ENCODE measurements at regions not wholly inside any gene's neighbourhood (a gene's known extent, or its start where the extent isn't known, plus 50 kb on each side); places are given as distances from the start of the nearest gene placed in this dataset.

DNA sequence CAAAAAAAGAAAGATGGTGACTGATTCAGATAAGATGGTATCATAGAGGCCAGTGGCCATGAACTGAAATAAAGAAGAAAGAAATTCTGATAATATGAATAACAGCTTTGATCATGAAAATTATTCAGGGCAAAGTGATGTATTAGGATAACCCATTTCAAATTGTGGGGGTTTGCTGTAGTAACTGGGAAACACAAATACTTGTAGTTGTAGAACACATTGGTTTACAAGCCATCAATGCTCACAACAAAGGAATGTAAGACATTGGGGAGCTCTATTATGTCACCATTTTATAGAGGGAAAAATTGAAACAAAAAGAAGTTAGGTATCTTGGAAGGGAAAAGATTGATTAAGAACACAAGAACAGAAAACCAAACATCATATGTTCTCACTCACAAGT, 140.4 kb upstream of the FRMD6 start:
- no peaks in the 10 kb centered on the region for H3F3A ChIP-seq (ENCODE audit: low read depth)
- no peak overlapping the region for H2AFZ ChIP-seq (ENCODE audit: low read length)
- no peaks in the 10 kb centered on the region for H4K20me1 ChIP-seq (ENCODE audit: insufficient read depth, low read length, poor library complexity, severe bottlenecking)
- H3K4me3 ChIP-seq (ENCODE audit: low read length, poor library complexity, severe bottlenecking): no peak overlapping the region
- H3K4me1 ChIP-seq (ENCODE audit: insufficient read depth, low read length, poor library complexity, severe bottlenecking): no peaks in the 10 kb centered on the region
- H3K79me2 ChIP-seq (ENCODE audit: insufficient read depth, low read length): no peaks in the 10 kb centered on the region
- no peaks in the 10 kb centered on the region for H3K9me2 ChIP-seq (replicated peaks; ENCODE audit: low read depth, low read length)
- TF ChIP-seq, protein P1, sequence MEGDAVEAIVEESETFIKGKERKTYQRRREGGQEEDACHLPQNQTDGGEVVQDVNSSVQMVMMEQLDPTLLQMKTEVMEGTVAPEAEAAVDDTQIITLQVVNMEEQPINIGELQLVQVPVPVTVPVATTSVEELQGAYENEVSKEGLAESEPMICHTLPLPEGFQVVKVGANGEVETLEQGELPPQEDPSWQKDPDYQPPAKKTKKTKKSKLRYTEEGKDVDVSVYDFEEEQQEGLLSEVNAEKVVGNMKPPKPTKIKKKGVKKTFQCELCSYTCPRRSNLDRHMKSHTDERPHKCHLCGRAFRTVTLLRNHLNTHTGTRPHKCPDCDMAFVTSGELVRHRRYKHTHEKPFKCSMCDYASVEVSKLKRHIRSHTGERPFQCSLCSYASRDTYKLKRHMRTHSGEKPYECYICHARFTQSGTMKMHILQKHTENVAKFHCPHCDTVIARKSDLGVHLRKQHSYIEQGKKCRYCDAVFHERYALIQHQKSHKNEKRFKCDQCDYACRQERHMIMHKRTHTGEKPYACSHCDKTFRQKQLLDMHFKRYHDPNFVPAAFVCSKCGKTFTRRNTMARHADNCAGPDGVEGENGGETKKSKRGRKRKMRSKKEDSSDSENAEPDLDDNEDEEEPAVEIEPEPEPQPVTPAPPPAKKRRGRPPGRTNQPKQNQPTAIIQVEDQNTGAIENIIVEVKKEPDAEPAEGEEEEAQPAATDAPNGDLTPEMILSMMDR (conservative IDR thresholded peaks at IDR 0.05; ENCODE audit: low read length): no peak
- TF ChIP-seq EZH2phosphoT487 (IDR thresholded peaks at IDR 0.05; ENCODE audit: borderline replicate concordance): no peak
- no peak overlapping the region for H3K9ac ChIP-seq (ENCODE audit: low read depth, low read length, poor library complexity, severe bottlenecking)
- H3K27me3 ChIP-seq (ENCODE audit: insufficient read depth, low read length, poor library complexity, severe bottlenecking): no peaks in the 10 kb centered on the region
- no peaks in the 10 kb centered on the region for H3K36me3 ChIP-seq (ENCODE audit: insufficient read depth, low read length)
- H3K4me2 ChIP-seq (ENCODE audit: low read depth, low read length, poor library complexity, severe bottlenecking): no peak overlapping the region
- H3K9me3 ChIP-seq (ENCODE audit: insufficient read depth, low read depth, low read length): no peaks in the 10 kb centered on the region

GRCh38 chr14:51512316-51512715, 139.4 kb upstream of the FRMD6 start:
- TF ChIP-seq, protein P1 (conservative IDR thresholded peaks at IDR 0.05; ENCODE audit: low read length): no peak
- no peak for TF ChIP-seq EZH2phosphoT487 (IDR thresholded peaks at IDR 0.05; ENCODE audit: borderline replicate concordance)
- H3K9me2 ChIP-seq (replicated peaks; ENCODE audit: low read depth, low read length): no peaks in the 10 kb centered on the region
- H3K9ac ChIP-seq (ENCODE audit: low read depth, low read length, poor library complexity, severe bottlenecking): no peak overlapping the region
- H4K20me1 ChIP-seq (ENCODE audit: insufficient read depth, low read length, poor library complexity, severe bottlenecking): no peaks in the 10 kb centered on the region
- no peaks in the 10 kb centered on the region for H3F3A ChIP-seq (ENCODE audit: low read depth)
- no peak overlapping the region for H3K4me3 ChIP-seq (ENCODE audit: low read length, poor library complexity, severe bottlenecking)
- no peaks in the 10 kb centered on the region for H3K27me3 ChIP-seq (ENCODE audit: insufficient read depth, low read length, poor library complexity, severe bottlenecking)
- no peak overlapping the region for H3K4me2 ChIP-seq (ENCODE audit: low read depth, low read length, poor library complexity, severe bottlenecking)
- H3K79me2 ChIP-seq (ENCODE audit: insufficient read depth, low read length): no peaks in the 10 kb centered on the region
- no peaks in the 10 kb centered on the region for H3K9me3 ChIP-seq (ENCODE audit: insufficient read depth, low read depth, low read length)
- no peaks in the 10 kb centered on the region for H3K36me3 ChIP-seq (ENCODE audit: insufficient read depth, low read length)
- H3K4me1 ChIP-seq (ENCODE audit: insufficient read depth, low read length, poor library complexity, severe bottlenecking): no peaks in the 10 kb centered on the region
- H2AFZ ChIP-seq (ENCODE audit: low read length): no peak overlapping the region

DNA sequence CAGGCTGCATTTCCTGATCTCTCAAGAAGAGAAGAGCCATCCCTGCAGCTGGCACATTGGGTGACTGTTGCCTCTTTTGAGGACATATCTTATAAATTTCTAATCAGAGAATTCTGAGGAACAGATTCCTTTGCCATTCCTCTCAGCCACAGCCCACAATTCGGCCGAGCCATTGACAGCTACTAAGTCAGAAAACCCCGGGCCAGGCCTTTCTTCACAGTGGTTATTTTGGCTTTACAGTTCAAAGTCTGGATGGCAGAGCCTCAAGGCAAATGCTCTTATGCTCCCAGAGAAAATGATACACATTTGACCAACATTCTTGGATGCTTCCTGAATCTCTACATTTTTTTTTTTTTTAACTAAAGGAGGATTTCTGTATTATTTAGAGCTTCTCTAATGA, 138.4 kb upstream of the FRMD6 start:
- Histone ChIP-seq H3K36me3 (ENCODE audit: insufficient read depth, low read length) (no peaks in the 10 kb centered on the region), H3K27me3 (ENCODE audit: insufficient read depth, low read length, poor library complexity, severe bottlenecking) (no peaks in the 10 kb centered on the region), H3K79me2 (ENCODE audit: insufficient read depth, low read length) (no peaks in the 10 kb centered on the region), H3K9me2 (replicated peaks; ENCODE audit: low read depth, low read length) (no peaks in the 10 kb centered on the region), H2AFZ (ENCODE audit: low read length) (no peak overlapping the region), H3K4me1 (ENCODE audit: insufficient read depth, low read length, poor library complexity, severe bottlenecking) (no peaks in the 10 kb centered on the region), H4K20me1 (ENCODE audit: insufficient read depth, low read length, poor library complexity, severe bottlenecking) (no peaks in the 10 kb centered on the region), H3K4me3 (ENCODE audit: low read length, poor library complexity, severe bottlenecking) (no peak overlapping the region), H3K9ac (ENCODE audit: low read depth, low read length, poor library complexity, severe bottlenecking) (no peak overlapping the region), H3F3A (ENCODE audit: low read depth) (no peaks in the 10 kb centered on the region), H3K9me3 (ENCODE audit: insufficient read depth, low read depth, low read length) (no peaks in the 10 kb centered on the region), H3K4me2 (ENCODE audit: low read depth, low read length, poor library complexity, severe bottlenecking) (no peak overlapping the region)
- TF ChIP-seq, protein P1 (conservative IDR thresholded peaks at IDR 0.05; ENCODE audit: low read length): no peak
- TF ChIP-seq EZH2phosphoT487 (IDR thresholded peaks at IDR 0.05; ENCODE audit: borderline replicate concordance): no peak
